ENCODE measurements at regions not wholly inside any gene's neighbourhood (a gene's known extent, or its start where the extent isn't known, plus 50 kb on each side); places are given as distances from the start of the nearest gene placed in this dataset.

DNA sequence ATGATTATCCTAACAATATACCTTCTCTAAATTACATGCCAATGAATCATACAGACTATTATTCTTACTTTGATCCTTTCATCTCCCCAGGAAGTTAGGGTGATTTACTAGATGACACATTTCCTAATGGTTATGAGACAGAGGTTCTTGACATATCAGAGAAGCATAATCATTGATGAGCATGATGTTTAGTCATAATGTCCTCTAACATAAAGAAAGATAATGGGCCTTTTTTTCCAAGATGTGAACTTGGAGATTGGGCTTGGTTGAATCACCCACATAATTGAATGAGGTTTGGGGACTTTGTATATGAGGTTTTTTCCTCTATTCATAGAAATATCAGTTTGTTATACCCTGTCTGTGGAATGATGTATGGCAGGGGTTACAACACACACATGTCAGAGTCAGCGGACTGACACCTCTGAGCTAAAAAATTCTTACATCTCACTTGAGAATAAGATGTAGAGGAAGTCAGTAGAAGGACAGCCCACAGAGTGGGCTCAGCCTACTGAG, 69.7 kb upstream of the DCBLD2 start:
- no peaks in the 10 kb centered on the region for H3K4me1 ChIP-seq (ENCODE audit: insufficient read depth, low read length)
- WGBS (ENCODE audit: low lambda C conversion rate) = 87% methylated on average over 1 of the region's 1 CpG
- DNase-seq (ENCODE audit: low spot score) = peak; percentile 51
- no peak overlapping the region for H3K27ac ChIP-seq (ENCODE audit: extremely low read length, insufficient read depth, low read length)
- H3K4me2 ChIP-seq (ENCODE audit: low read depth, low read length) = no peak overlapping the region
- H3K9me3 ChIP-seq (ENCODE audit: low read length) = no peaks in the 10 kb centered on the region
- H2AFZ ChIP-seq (ENCODE audit: low read length) = no peak overlapping the region
- H3K9ac ChIP-seq (ENCODE audit: insufficient read depth, low read depth, low read length) = no peak overlapping the region
- no peaks in the 10 kb centered on the region for H3K36me3 ChIP-seq (replicated peaks in 1 of 2; ENCODE audit: control insufficient read depth in 1 of 2, insufficient read depth in 2 of 2, low read length in 2 of 2)
- no TSS peak for BruUV-seq (replicated peaks)
- ChIA-PET CTCF (ENCODE audit: low intra/inter-chr PET ratio, low total read pairs) (no interaction called here), POLR2A (no interaction called here)
- H3K79me2 ChIP-seq (ENCODE audit: insufficient read depth, low read length) = no peaks in the 10 kb centered on the region
- in situ Hi-C loops (cut with HindIII; ENCODE audit: extremely low pct_ligation_motif_present, low pct_unique_long_range_greater_than_20kb) = no loop called here
- no peaks in the 10 kb centered on the region for H3K27me3 ChIP-seq (ENCODE audit: control insufficient read depth in 1 of 2, insufficient read depth in 2 of 2, low read length in 2 of 2)
- intact Hi-C loops (cut with micrococcal nuclease; ENCODE audit: unreplicated experiment) = no loop called here
- H3K4me3 ChIP-seq (replicated peaks in 1 of 3; ENCODE audit: insufficient read depth in 1 of 3, low read depth in 2 of 3, low read length in 3 of 3) = no peak overlapping the region
- H4K20me1 ChIP-seq (ENCODE audit: insufficient read depth, low read length) = no peaks in the 10 kb centered on the region
- no peak for ATAC-seq
- FAIRE-seq = no peak
- TF ChIP-seq ZNF615 (CRISPR knock-in tag; IDR thresholded peaks at IDR 0.05; ENCODE audit: borderline replicate concordance) = no peak
- no peak for TF ChIP-seq ZNF577 (CRISPR knock-in tag; IDR thresholded peaks at IDR 0.05; ENCODE audit: borderline replicate concordance, low read depth)

DNA sequence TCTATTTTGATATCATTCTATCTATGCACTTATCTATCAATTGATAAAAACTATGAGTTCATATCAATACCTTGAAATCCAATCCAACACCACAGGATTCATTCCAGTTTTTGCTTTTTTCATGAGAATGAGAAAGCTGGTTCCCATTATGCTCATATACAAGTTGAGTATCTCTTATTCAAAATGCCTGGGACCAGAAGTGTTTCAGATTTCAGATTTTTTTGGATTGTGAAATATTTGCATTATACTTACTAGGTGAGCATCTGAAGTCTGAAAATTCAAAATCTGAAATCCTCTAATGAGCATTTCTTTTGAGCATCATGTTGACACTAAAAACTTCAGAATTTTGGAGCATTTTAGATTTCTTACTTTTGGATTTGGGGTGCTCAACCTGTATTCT, 67.8 kb upstream of the DCBLD2 start:
- H3K79me2 ChIP-seq (ENCODE audit: insufficient read depth, low read length) = no peaks in the 10 kb centered on the region
- no peak overlapping the region for H3K27ac ChIP-seq (ENCODE audit: extremely low read length, insufficient read depth, low read length)
- H3K4me2 ChIP-seq (ENCODE audit: low read depth, low read length) = no peak overlapping the region
- H3K36me3 ChIP-seq (replicated peaks in 1 of 2; ENCODE audit: control insufficient read depth in 1 of 2, insufficient read depth in 2 of 2, low read length in 2 of 2) = no peaks in the 10 kb centered on the region
- ATAC-seq (no peak), FAIRE-seq (no peak), DNase-seq (ENCODE audit: low spot score) (no peak)
- no peak overlapping the region for H3K9ac ChIP-seq (ENCODE audit: insufficient read depth, low read depth, low read length)
- BruUV-seq (replicated peaks) = no TSS peak
- H3K4me3 ChIP-seq (replicated peaks in 1 of 3; ENCODE audit: insufficient read depth in 1 of 3, low read depth in 2 of 3, low read length in 3 of 3) = no peak overlapping the region
- intact Hi-C loops (cut with micrococcal nuclease; ENCODE audit: unreplicated experiment) (no loop called here), in situ Hi-C loops (cut with HindIII; ENCODE audit: extremely low pct_ligation_motif_present, low pct_unique_long_range_greater_than_20kb) (no loop called here)
- no peaks in the 10 kb centered on the region for H3K27me3 ChIP-seq (ENCODE audit: control insufficient read depth in 1 of 2, insufficient read depth in 2 of 2, low read length in 2 of 2)
- H4K20me1 ChIP-seq (ENCODE audit: insufficient read depth, low read length) = no peaks in the 10 kb centered on the region
- POLR2A ChIA-PET = no interaction called here
- H2AFZ ChIP-seq (ENCODE audit: low read length) = no peak overlapping the region
- H3K9me3 ChIP-seq (ENCODE audit: low read length) = no peaks in the 10 kb centered on the region
- TF ChIP-seq, protein P1, sequence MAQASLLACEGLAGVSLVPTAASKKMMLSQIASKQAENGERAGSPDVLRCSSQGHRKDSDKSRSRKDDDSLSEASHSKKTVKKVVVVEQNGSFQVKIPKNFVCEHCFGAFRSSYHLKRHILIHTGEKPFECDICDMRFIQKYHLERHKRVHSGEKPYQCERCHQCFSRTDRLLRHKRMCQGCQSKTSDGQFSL (CRISPR knock-in tag; IDR thresholded peaks at IDR 0.05) = no peak
- TF ChIP-seq TAF1 (CRISPR knock-in tag; IDR thresholded peaks at IDR 0.05) = no peak
- TF ChIP-seq ZSCAN31 (CRISPR knock-in tag; IDR thresholded peaks at IDR 0.05; ENCODE audit: low read depth) = no peak
- TF ChIP-seq, protein P2, sequence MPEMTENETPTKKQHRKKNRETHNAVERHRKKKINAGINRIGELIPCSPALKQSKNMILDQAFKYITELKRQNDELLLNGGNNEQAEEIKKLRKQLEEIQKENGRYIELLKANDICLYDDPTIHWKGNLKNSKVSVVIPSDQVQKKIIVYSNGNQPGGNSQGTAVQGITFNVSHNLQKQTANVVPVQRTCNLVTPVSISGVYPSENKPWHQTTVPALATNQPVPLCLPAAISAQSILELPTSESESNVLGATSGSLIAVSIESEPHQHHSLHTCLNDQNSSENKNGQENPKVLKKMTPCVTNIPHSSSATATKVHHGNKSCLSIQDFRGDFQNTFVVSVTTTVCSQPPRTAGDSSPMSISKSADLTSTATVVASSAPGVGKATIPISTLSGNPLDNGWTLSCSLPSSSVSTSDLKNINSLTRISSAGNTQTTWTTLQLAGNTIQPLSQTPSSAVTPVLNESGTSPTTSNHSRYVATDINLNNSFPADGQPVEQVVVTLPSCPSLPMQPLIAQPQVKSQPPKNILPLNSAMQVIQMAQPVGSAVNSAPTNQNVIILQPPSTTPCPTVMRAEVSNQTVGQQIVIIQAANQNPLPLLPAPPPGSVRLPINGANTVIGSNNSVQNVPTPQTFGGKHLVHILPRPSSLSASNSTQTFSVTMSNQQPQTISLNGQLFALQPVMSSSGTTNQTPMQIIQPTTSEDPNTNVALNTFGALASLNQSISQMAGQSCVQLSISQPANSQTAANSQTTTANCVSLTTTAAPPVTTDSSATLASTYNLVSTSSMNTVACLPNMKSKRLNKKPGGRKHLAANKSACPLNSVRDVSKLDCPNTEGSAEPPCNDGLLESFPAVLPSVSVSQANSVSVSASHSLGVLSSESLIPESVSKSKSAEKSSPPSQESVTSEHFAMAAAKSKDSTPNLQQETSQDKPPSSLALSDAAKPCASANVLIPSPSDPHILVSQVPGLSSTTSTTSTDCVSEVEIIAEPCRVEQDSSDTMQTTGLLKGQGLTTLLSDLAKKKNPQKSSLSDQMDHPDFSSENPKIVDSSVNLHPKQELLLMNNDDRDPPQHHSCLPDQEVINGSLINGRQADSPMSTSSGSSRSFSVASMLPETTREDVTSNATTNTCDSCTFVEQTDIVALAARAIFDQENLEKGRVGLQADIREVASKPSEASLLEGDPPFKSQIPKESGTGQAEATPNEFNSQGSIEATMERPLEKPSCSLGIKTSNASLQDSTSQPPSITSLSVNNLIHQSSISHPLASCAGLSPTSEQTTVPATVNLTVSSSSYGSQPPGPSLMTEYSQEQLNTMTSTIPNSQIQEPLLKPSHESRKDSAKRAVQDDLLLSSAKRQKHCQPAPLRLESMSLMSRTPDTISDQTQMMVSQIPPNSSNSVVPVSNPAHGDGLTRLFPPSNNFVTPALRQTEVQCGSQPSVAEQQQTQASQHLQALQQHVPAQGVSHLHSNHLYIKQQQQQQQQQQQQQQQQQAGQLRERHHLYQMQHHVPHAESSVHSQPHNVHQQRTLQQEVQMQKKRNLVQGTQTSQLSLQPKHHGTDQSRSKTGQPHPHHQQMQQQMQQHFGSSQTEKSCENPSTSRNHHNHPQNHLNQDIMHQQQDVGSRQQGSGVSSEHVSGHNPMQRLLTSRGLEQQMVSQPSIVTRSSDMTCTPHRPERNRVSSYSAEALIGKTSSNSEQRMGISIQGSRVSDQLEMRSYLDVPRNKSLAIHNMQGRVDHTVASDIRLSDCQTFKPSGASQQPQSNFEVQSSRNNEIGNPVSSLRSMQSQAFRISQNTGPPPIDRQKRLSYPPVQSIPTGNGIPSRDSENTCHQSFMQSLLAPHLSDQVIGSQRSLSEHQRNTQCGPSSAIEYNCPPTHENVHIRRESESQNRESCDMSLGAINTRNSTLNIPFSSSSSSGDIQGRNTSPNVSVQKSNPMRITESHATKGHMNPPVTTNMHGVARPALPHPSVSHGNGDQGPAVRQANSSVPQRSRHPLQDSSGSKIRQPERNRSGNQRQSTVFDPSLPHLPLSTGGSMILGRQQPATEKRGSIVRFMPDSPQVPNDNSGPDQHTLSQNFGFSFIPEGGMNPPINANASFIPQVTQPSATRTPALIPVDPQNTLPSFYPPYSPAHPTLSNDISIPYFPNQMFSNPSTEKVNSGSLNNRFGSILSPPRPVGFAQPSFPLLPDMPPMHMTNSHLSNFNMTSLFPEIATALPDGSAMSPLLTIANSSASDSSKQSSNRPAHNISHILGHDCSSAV (CRISPR knock-in tag; IDR thresholded peaks at IDR 0.05; ENCODE audit: borderline replicate concordance) = no peak
- no peak for TF ChIP-seq ZNF782 (CRISPR knock-in tag; IDR thresholded peaks at IDR 0.05; ENCODE audit: borderline replicate concordance)
- no peak for TF ChIP-seq YY1 (IDR thresholded peaks at IDR 0.05; ENCODE audit: insufficient read depth, insufficient replicate concordance, low read depth, low read length)
- TF ChIP-seq IRF2 (CRISPR knock-in tag; IDR thresholded peaks at IDR 0.05) = no peak
- CTCF ChIA-PET (ENCODE audit: low intra/inter-chr PET ratio, low total read pairs) = no interaction called here
- H3K4me1 ChIP-seq (ENCODE audit: insufficient read depth, low read length) = no peaks in the 10 kb centered on the region

Measured in HepG2 (cell line).